A673 (cell line): ENCODE measurements at regions not wholly inside any gene's neighbourhood (a gene's known extent, or its start where the extent isn't known, plus 50 kb on each side); places are given as distances from the start of the nearest gene placed in this dataset.

ENCODE experiments used
- EZH2 ChIP-seq: fragments of 200-600 bp; sonication (generic); IDR thresholded peaks from 2 replicates; pipeline ENCODE4 v1.6.1; 2017; ENCODE audit warnings: borderline replicate concordance, low read depth, mild to moderate bottlenecking, mixed read lengths, antibody characterized with exemption, low read length; ENCODE audit not compliant: poor library complexity, severe bottlenecking
- TF ChIP-seq, protein P1 (sequence below): fragments of 300-800, 200-600 bp; sonication (generic); conservative IDR thresholded peaks from 2 replicates; pipeline ENCODE4 v1.5.1; 2017; ENCODE audit warnings: low read depth, mild to moderate bottlenecking, antibody characterized with exemption, low read length, moderate library complexity, mixed read lengths

- TF ChIP-seq, protein P1, sequence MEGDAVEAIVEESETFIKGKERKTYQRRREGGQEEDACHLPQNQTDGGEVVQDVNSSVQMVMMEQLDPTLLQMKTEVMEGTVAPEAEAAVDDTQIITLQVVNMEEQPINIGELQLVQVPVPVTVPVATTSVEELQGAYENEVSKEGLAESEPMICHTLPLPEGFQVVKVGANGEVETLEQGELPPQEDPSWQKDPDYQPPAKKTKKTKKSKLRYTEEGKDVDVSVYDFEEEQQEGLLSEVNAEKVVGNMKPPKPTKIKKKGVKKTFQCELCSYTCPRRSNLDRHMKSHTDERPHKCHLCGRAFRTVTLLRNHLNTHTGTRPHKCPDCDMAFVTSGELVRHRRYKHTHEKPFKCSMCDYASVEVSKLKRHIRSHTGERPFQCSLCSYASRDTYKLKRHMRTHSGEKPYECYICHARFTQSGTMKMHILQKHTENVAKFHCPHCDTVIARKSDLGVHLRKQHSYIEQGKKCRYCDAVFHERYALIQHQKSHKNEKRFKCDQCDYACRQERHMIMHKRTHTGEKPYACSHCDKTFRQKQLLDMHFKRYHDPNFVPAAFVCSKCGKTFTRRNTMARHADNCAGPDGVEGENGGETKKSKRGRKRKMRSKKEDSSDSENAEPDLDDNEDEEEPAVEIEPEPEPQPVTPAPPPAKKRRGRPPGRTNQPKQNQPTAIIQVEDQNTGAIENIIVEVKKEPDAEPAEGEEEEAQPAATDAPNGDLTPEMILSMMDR = no peak
- TF ChIP-seq EZH2 = no peak
Measured at GRCh38 chr14:85247071-85247470, 282.9 kb upstream of the FLRT2 start.
